HepG2 (cell line): ENCODE measurements at regions not wholly inside any gene's neighbourhood (a gene's known extent, or its start where the extent isn't known, plus 50 kb on each side); places are given as distances from the start of the nearest gene placed in this dataset.

ENCODE experiments used
- ATAC-seq: fragments of 200-7000 bp; cut with Tn5 transposase; 3 replicates; pipeline ENCODE4 v1.9.1; 2020; ENCODE audit warnings: mild to moderate bottlenecking, moderate library complexity
- BruUV-seq: library from RNA; stranded (reverse); fragments of 400-500 nt; replicated peaks from 2 replicates; lab custom pipeline; 2021; lab: Mats Ljungman, UMichigan
- CTCF ChIA-PET: fragments of 300-600 bp; formaldehyde crosslinking; extraction: SDS; loops from one replicate; lab custom pipeline; 2021; ENCODE audit warnings: low total read pairs, inconsistent platforms, low intra/inter-chr PET ratio; lab: Yijun Ruan, JAX
- POLR2A ChIA-PET: fragments of 350-600 bp; sonication (Branson Sonifier 250); formaldehyde crosslinking; loops from one replicate; lab custom pipeline; 2020; ENCODE audit warnings: antibody characterized with exemption, inconsistent platforms; lab: Yijun Ruan, JAX
- DNase-seq: peaks from one replicate; pipeline ENCODE4 v3.0.0-alpha.2; 2015; ENCODE audit warnings: low spot score
- FAIRE-seq: peaks from 3 replicates; lab custom pipeline; 2011; peaks lifted over from hg19 to GRCh38; lab: Jason Lieb, UNC
- H2AFZ ChIP-seq: one replicate; pipeline ENCODE4 v1.6.1; 2011; ENCODE audit warnings: low read length, inconsistent platforms
- H3K27ac ChIP-seq: fragments of 300-600 bp; 3 replicates; pipeline ENCODE4 v1.8.0; 2011; ENCODE audit warnings: mixed run types, mild to moderate bottlenecking, mixed read lengths, low read length, inconsistent platforms; ENCODE audit not compliant: insufficient read depth; ENCODE audit errors: extremely low read length
- H3K27me3 ChIP-seq, 2 experiments: fragments of 200-600 bp in 1 of 2; 2 replicates in 1 of 2; 3 replicates in 1 of 2; pipeline versions ENCODE4 v1.6.0 to v1.8.0; 2011; ENCODE audit warnings: low read length in 2 of 2, mild to moderate bottlenecking in 2 of 2, moderate library complexity in 2 of 2, inconsistent platforms in 1 of 2; ENCODE audit not compliant: insufficient read depth in 2 of 2, control insufficient read depth in 1 of 2
- H3K36me3 ChIP-seq, 2 experiments: fragments of 200-600 bp in 1 of 2; replicated peaks in 1 of 2; 2 replicates in 1 of 2; 3 replicates in 1 of 2; pipeline versions ENCODE4 v1.5.1 to v1.8.0; 2011; ENCODE audit warnings: low read length in 2 of 2, inconsistent platforms in 1 of 2; ENCODE audit not compliant: insufficient read depth in 2 of 2, control insufficient read depth in 1 of 2
- H3K4me1 ChIP-seq: 2 replicates; pipeline ENCODE4 v1.5.1; 2012; ENCODE audit warnings: low read length, inconsistent platforms; ENCODE audit not compliant: insufficient read depth
- H3K4me2 ChIP-seq: 2 replicates; pipeline ENCODE4 v1.6.0; 2011; ENCODE audit warnings: low read depth, low read length, inconsistent platforms
- H3K4me3 ChIP-seq, 3 experiments: fragments of 200-600 bp in 1 of 3; sonication (generic), shearing (Covaris generic) in 1 of 3; replicated peaks in 1 of 3; 2 replicates each; pipeline ENCODE4 v1.5.1; 2011 to 2016; ENCODE audit warnings: low read length in 3 of 3, inconsistent platforms in 2 of 3, low read depth in 2 of 3, mild to moderate bottlenecking in 2 of 3, control low read depth in 1 of 3, mixed read lengths in 1 of 3; ENCODE audit not compliant: insufficient read depth in 1 of 3
- H3K79me2 ChIP-seq: one replicate; pipeline ENCODE4 v1.6.1; 2011; ENCODE audit warnings: low read length, inconsistent platforms; ENCODE audit not compliant: insufficient read depth
- H3K9ac ChIP-seq: 2 replicates; pipeline ENCODE4 v1.6.0; 2011; ENCODE audit warnings: mild to moderate bottlenecking, low read depth, low read length, inconsistent platforms; ENCODE audit not compliant: insufficient read depth
- H3K9me3 ChIP-seq: 2 replicates; pipeline ENCODE4 v1.5.1; 2012; ENCODE audit warnings: mild to moderate bottlenecking, low read length
- H4K20me1 ChIP-seq: 2 replicates; pipeline ENCODE4 v1.6.0; 2011; ENCODE audit warnings: inconsistent platforms, mild to moderate bottlenecking, low read length, moderate library complexity; ENCODE audit not compliant: insufficient read depth
- GABPB1 ChIP-seq: IDR thresholded peaks from 2 replicates; pipeline ENCODE4 v1.6.1; 2016; ENCODE audit warnings: mild to moderate bottlenecking, missing genetic modification reagents, moderate library complexity, missing compliant biosample characterization
- HNRNPL ChIP-seq: fragments of 200-400 bp; formaldehyde crosslinking; IDR thresholded peaks from 2 replicates; pipeline ENCODE4 v1.6.1; 2017; ENCODE audit warnings: mild to moderate bottlenecking, low read depth, low read length
- TRIM24 ChIP-seq: sonication (generic); formaldehyde crosslinking; IDR thresholded peaks from 2 replicates; pipeline ENCODE4 v1.8.0; 2022; ENCODE audit warnings: mild to moderate bottlenecking, missing genetic modification reagents
- YEATS4 ChIP-seq: sonication (generic); formaldehyde crosslinking; IDR thresholded peaks from 2 replicates; pipeline ENCODE4 v1.4.0; 2020; ENCODE audit warnings: missing genetic modification reagents, borderline replicate concordance
- ZNF224 ChIP-seq: sonication (generic); formaldehyde crosslinking; IDR thresholded peaks from 2 replicates; pipeline ENCODE4 v1.5.0; 2020; ENCODE audit warnings: mild to moderate bottlenecking, missing genetic modification reagents
- ZNF788 ChIP-seq: sonication (generic); formaldehyde crosslinking; IDR thresholded peaks from 2 replicates; pipeline ENCODE4 v1.5.0; 2020; ENCODE audit warnings: mild to moderate bottlenecking, missing genetic modification reagents, borderline replicate concordance
- WGBS: methylation state at CpG from one replicate; pipeline ENCODE4 v1.1.6; 2017; ENCODE audit warnings: low lambda C conversion rate; 5-methylcytosine and 5-hydroxymethylcytosine counted together
- in situ Hi-C: cut with HindIII; loops from 2 replicates; pipeline ENCODE4 v1.10.0; 2017; ENCODE audit warnings: low pct_unique_long_range_greater_than_20kb; ENCODE audit not compliant: extremely low pct_ligation_motif_present
- intact Hi-C: fragments of 100-400 bp; cut with micrococcal nuclease; formaldehyde crosslinking; loops from one replicate; pipeline ENCODE4 v1.10.0; 2022; ENCODE audit not compliant: unreplicated experiment
- TF ChIP-seq, protein P1 (sequence below), 2 experiments: sonication (generic) in 1 of 2; formaldehyde crosslinking in 1 of 2; IDR thresholded peaks; 2 replicates each; pipeline versions ENCODE4 v1.4.0 to v1.6.1; 2018 to 2020; ENCODE audit warnings: missing genetic modification reagents in 2 of 2, borderline replicate concordance in 1 of 2, low read depth in 1 of 2, mild to moderate bottlenecking in 1 of 2, missing biosample characterization in 1 of 2
- TF ChIP-seq, protein P2 (sequence below): sonication (generic); IDR thresholded peaks from 2 replicates; pipeline ENCODE4 v1.6.1; 2016; ENCODE audit warnings: low read depth, borderline replicate concordance

DNA sequence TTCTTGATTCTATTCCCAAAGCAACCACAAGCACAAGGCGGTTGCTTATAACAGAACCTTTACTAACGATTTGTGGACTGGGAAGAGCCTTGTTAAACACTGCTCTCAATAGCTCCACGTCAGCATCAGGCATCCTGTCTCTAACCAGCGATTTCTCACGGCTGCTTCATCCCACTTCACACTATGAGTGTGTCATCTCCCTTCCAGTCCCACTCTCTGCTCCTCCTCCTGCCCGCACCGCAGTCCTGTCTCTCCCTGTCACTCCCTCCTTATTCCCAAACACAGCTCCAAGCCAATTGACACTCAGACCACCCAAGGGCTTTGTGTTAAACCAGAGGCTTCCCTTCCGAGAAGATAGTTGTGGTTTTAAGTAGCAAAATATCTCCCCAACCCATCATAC is 94.8 kb downstream of the ABHD5 start:
- ATAC-seq (no peak), FAIRE-seq (no peak), DNase-seq (no peak)
- CTCF ChIA-PET, result no interaction called here
- Histone ChIP-seq H3K4me1 (peaks cover 4% of the 10 kb centered on the region; the same call in 1 of the 2 replicates), H2AFZ (no peak overlapping the region), H3K9me3 (no peaks in the 10 kb centered on the region), H3K4me2 (no peak overlapping the region), H3K9ac (no peak overlapping the region), H3K27ac (no peak overlapping the region), H3K79me2 (no peaks in the 10 kb centered on the region), H4K20me1 (no peaks in the 10 kb centered on the region), H3K27me3 (peaks cover 0 to 19% of the 10 kb centered on the region in 2 experiments; a peak in 2 of 5 replicates), H3K4me3 (no peak overlapping the region), H3K36me3 (no peaks in the 10 kb centered on the region)
- in situ Hi-C loops, result no loop called here
- TF ChIP-seq YEATS4 (CRISPR knock-in tag) (no peak), ZNF788 (no peak)
- TF ChIP-seq, protein P1, sequence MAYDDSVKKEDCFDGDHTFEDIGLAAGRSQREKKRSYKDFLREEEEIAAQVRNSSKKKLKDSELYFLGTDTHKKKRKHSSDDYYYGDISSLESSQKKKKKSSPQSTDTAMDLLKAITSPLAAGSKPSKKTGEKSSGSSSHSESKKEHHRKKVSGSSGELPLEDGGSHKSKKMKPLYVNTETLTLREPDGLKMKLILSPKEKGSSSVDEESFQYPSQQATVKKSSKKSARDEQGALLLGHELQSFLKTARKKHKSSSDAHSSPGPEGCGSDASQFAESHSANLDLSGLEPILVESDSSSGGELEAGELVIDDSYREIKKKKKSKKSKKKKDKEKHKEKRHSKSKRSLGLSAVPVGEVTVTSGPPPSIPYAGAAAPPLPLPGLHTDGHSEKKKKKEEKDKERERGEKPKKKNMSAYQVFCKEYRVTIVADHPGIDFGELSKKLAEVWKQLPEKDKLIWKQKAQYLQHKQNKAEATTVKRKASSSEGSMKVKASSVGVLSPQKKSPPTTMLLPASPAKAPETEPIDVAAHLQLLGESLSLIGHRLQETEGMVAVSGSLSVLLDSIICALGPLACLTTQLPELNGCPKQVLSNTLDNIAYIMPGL (CRISPR knock-in tag; IDR thresholded peaks at IDR 0.05; ENCODE audit: borderline replicate concordance in 1 of 2, low read depth in 1 of 2), result no peak
- BruUV-seq, result no TSS peak
- POLR2A ChIA-PET, result no interaction called here
- 10% methylated on average over 8 of the region's 8 CpGs for WGBS
- intact Hi-C loops, result no loop called here

DNA sequence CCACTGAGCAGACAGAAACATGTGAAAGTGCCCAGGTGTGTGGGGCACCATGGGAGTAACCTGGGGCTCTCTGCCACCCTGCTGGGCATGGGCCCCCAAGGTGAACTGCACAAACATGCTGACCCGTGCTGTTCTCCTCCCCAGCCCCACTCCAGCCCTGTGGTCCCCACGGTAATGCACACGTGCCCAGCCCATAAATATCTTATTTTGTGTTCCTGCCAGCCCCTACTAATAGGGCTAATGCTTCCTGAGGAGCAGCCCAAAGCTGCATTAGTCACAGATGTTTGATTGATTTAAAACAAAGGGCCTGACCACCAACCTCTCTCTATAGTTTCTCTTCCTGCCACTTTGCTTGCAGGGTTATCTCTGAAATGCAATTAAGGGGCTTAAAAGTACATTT is 95.4 kb downstream of the ABHD5 start:
- Histone ChIP-seq H3K4me2 (no peak overlapping the region), H3K36me3 (no peaks in the 10 kb centered on the region), H3K9ac (no peak overlapping the region), H3K79me2 (no peaks in the 10 kb centered on the region), H3K4me1 (peaks cover 6% of the 10 kb centered on the region; the same call in 1 of the 2 replicates), H3K27ac (no peak overlapping the region), H4K20me1 (no peaks in the 10 kb centered on the region), H3K4me3 (no peak overlapping the region), H2AFZ (no peak overlapping the region), H3K9me3 (no peaks in the 10 kb centered on the region), H3K27me3 (peaks cover 0 to 24% of the 10 kb centered on the region in 2 experiments; a peak in 3 of 5 replicates)
- WGBS, result 0% methylated on average over 3 of the region's 3 CpGs
- no peak for TF ChIP-seq TRIM24
- TF ChIP-seq ZNF224 (CRISPR knock-in tag), result no peak
- TF ChIP-seq HNRNPL, result no peak
- TF ChIP-seq, protein P2, sequence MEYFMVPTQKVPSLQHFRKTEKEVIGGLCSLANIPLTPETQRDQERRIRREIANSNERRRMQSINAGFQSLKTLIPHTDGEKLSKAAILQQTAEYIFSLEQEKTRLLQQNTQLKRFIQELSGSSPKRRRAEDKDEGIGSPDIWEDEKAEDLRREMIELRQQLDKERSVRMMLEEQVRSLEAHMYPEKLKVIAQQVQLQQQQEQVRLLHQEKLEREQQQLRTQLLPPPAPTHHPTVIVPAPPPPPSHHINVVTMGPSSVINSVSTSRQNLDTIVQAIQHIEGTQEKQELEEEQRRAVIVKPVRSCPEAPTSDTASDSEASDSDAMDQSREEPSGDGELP, result no peak
- no peak for TF ChIP-seq GABPB1 (CRISPR knock-in tag)
- intact Hi-C loops (no loop called here), in situ Hi-C loops (no loop called here)
- DNase-seq (no peak), FAIRE-seq (no peak), ATAC-seq (no peak)
- CTCF ChIA-PET, result no interaction called here
- POLR2A ChIA-PET, result no interaction called here
- no TSS peak for BruUV-seq
